ENCODE measurements at regions not wholly inside any gene's neighbourhood (a gene's known extent, or its start where the extent isn't known, plus 50 kb on each side); places are given as distances from the start of the nearest gene placed in this dataset.

GRCh38 chr1:90862782-90863181 lies 145.7 kb upstream of the BARHL2 start:
- TF ChIP-seq CTCF (IDR thresholded peaks at IDR 0.05) (no peak), POLR2AphosphoS5 (IDR thresholded peaks at IDR 0.05) (no peak), POLR2A (IDR thresholded peaks at IDR 0.05) (no peak)
